ENCODE measurements at regions not wholly inside any gene's neighbourhood (a gene's known extent, or its start where the extent isn't known, plus 50 kb on each side); places are given as distances from the start of the nearest gene placed in this dataset.

- no peak for TF ChIP-seq JUN (CRISPR knock-in tag; IDR thresholded peaks at IDR 0.05)
- TF ChIP-seq STAT6 (CRISPR knock-in tag; conservative IDR thresholded peaks at IDR 0.05; ENCODE audit: low read depth), result no peak
- no peak for TF ChIP-seq CTCF (IDR thresholded peaks at IDR 0.05)
- TF ChIP-seq CREB1 (CRISPR knock-in tag; IDR thresholded peaks at IDR 0.05), result no peak
Observed at GRCh38 chr2:5937851-5938565, 245.8 kb downstream of the SOX11 start.

Data from WTC11 (cell line).